ENCODE measurements at regions not wholly inside any gene's neighbourhood (a gene's known extent, or its start where the extent isn't known, plus 50 kb on each side); places are given as distances from the start of the nearest gene placed in this dataset.

GRCh38 chr13:74930402-74931165 is 551.4 kb downstream of the TBC1D4 start:
- Histone ChIP-seq H3K36me3 (no peaks in the 10 kb centered on the region), H3K4me3 (no peak overlapping the region), H3K27me3 (no peaks in the 10 kb centered on the region), H3K4me1 (no peaks in the 10 kb centered on the region), H3K27ac (no peak overlapping the region), H3K9me3 (no peaks in the 10 kb centered on the region)
- TF ChIP-seq, protein P1, sequence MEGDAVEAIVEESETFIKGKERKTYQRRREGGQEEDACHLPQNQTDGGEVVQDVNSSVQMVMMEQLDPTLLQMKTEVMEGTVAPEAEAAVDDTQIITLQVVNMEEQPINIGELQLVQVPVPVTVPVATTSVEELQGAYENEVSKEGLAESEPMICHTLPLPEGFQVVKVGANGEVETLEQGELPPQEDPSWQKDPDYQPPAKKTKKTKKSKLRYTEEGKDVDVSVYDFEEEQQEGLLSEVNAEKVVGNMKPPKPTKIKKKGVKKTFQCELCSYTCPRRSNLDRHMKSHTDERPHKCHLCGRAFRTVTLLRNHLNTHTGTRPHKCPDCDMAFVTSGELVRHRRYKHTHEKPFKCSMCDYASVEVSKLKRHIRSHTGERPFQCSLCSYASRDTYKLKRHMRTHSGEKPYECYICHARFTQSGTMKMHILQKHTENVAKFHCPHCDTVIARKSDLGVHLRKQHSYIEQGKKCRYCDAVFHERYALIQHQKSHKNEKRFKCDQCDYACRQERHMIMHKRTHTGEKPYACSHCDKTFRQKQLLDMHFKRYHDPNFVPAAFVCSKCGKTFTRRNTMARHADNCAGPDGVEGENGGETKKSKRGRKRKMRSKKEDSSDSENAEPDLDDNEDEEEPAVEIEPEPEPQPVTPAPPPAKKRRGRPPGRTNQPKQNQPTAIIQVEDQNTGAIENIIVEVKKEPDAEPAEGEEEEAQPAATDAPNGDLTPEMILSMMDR (IDR thresholded peaks at IDR 0.05) = no peak
- DNase-seq (ENCODE audit: low spot score) = no peak

DNA sequence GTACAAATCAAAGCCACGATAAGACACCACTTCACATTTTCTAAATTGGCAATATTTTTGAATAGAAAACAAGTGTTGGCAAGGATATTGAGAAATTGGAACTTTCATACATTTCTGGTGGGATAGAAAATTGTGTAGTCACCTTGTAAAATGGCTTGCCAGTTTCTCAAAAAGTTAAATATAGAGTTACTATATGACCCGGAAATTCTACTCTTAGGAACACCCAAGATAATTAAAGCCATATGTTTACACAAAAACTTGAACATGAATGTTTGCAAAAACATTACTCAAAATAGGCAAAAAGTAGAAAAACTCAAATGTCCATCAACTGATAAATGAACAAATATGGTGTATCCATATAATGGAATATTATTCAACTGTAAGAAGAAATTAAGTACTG is 552.5 kb downstream of the TBC1D4 start:
- Histone ChIP-seq H3K4me3 (no peak overlapping the region), H3K36me3 (no peaks in the 10 kb centered on the region), H3K4me1 (no peaks in the 10 kb centered on the region), H3K27ac (no peak overlapping the region), H3K9me3 (no peaks in the 10 kb centered on the region), H3K27me3 (no peaks in the 10 kb centered on the region)
- no peak for DNase-seq (ENCODE audit: low spot score)
- TF ChIP-seq, protein P1 (IDR thresholded peaks at IDR 0.05) = no peak

DNA sequence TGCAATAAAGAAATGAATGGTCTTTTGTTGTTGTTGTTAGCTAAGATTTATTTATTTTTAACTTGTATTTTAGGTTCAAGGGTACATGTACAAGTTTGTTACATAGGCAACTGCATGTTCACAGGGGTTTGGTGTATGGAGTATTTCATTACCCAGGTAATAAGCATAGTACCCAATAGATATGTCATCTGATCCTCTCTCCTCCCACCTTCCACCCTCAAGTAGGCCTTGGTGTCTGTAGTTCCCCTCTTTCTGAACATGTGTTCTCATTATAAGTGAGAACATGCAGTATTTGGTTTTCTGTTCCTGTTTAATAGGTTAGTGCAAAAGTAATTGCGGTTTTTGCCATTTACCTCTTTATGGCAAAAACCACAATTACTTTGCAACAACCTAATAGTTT is 554.1 kb downstream of the TBC1D4 start:
- no peaks in the 10 kb centered on the region for H3K9me3 ChIP-seq
- H3K36me3 ChIP-seq = no peaks in the 10 kb centered on the region
- no peak for DNase-seq (ENCODE audit: low spot score)
- TF ChIP-seq, protein P1 (IDR thresholded peaks at IDR 0.05) = no peak
- no peaks in the 10 kb centered on the region for H3K4me1 ChIP-seq
- no peak overlapping the region for H3K27ac ChIP-seq
- no peaks in the 10 kb centered on the region for H3K27me3 ChIP-seq
- no peak overlapping the region for H3K4me3 ChIP-seq

- Histone ChIP-seq H3K4me3 (no peak overlapping the region), H3K27me3 (no peaks in the 10 kb centered on the region), H3K27ac (no peak overlapping the region), H3K4me1 (no peaks in the 10 kb centered on the region), H3K9me3 (no peaks in the 10 kb centered on the region), H3K36me3 (no peaks in the 10 kb centered on the region)
- TF ChIP-seq, protein P1 (IDR thresholded peaks at IDR 0.05) = no peak
- no peak for DNase-seq (ENCODE audit: low spot score)
These were observed 559.0 kb downstream of the TBC1D4 start for GRCh38 chr13:74922963-74923362.

DNA sequence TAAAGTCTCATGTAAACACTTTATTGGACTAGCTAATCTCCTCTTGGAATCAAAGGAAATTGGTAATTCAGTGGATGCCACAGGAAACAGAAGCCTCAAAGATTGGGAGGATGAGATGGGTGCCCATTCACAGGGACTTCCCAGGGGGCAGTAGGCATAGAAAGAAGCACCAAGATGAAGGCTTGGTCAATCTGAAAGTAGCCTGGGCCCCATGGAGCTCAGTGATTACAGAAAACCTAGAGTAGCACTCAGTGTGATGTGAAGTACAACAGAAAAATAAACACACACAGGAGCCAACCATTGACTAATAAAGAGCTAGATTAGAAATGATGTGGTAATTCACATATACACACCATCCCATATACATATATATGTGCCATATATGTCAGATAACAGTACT is 560.6 kb downstream of the TBC1D4 start:
- no peak overlapping the region for H3K27ac ChIP-seq
- TF ChIP-seq, protein P1 (IDR thresholded peaks at IDR 0.05) = no peak
- H3K27me3 ChIP-seq = no peaks in the 10 kb centered on the region
- DNase-seq (ENCODE audit: low spot score) = no peak
- H3K4me3 ChIP-seq = no peak overlapping the region
- H3K9me3 ChIP-seq = no peaks in the 10 kb centered on the region
- no peaks in the 10 kb centered on the region for H3K36me3 ChIP-seq
- no peaks in the 10 kb centered on the region for H3K4me1 ChIP-seq

DNA sequence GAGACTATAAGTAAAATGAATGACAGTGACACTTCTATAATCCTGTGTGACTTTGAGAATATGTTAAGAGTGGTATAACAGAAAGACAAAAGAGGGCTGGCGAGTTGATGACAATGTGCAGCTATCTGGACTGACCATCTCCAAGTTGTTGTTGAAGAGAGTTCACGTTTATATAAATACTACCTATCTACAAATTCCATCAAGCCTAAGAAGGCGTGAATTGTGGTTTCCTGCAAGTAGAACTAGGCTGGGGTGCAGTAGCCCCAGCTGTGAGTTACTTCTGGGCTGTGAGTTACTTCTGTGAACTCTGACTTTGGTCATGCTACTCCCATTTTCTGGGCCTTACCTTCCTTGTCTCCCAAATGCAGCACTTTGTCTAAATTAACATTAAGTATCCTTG is 561.0 kb downstream of the TBC1D4 start:
- TF ChIP-seq, protein P1 (IDR thresholded peaks at IDR 0.05) = no peak
- no peaks in the 10 kb centered on the region for H3K4me1 ChIP-seq
- no peak overlapping the region for H3K27ac ChIP-seq
- H3K4me3 ChIP-seq = no peak overlapping the region
- H3K9me3 ChIP-seq = no peaks in the 10 kb centered on the region
- no peaks in the 10 kb centered on the region for H3K36me3 ChIP-seq
- DNase-seq (ENCODE audit: low spot score) = no peak
- no peaks in the 10 kb centered on the region for H3K27me3 ChIP-seq
